ENCODE measurements at regions not wholly inside any gene's neighbourhood (a gene's known extent, or its start where the extent isn't known, plus 50 kb on each side); places are given as distances from the start of the nearest gene placed in this dataset.

DNA sequence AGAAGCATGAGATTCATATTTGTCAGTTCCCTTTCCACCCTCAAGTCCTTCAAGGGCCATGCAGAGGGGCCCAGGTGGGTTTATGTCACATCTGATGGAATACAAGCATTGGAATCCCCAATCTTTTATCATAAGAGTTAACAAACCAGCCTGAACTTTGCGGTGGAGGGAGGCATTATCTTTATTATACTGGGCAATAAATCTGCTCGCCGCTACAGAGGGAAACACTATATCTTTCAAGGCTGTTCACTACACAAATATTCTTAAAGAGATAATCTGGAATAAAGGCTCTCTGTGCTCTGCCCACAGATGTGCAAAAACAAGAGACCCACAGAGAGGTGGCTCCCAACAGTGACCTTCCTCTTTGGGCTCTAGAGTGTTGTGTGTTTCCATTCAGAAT is 153.6 kb upstream of the PLEKHA5 start:
- DNase-seq, result no peak

DNA sequence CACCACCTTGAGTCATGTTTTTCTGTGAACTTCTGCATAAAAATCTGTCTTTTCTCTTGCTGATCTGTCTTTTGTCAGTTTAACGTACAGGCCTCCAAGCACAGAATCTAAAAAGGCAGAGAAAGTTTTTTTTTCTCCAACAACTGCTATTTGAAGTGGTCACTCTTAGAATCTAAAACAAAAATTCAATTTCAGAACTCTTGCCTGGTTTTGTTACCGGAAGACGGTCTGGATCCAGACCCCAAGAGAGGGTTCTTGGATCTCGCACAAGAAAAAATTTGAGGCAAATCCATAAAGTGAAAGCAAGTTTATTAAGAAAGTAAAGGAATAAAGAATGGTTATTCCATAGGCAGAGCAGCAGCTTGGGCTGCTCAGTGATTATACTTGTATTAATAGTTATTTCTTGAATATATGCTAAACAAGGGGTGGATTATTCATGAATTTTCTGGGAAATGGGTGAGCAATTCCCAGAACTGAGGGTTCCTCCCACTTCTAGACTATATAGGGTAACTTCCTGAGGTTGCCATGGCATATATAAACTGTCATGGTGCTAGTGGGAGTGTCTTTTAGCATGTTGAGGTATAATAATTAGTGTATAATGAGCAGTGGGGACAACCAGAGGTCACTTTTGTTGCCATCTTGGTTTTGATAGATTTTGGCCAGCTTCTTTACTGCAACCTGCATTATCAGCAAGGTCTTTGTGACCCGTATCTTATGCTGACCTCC is 150.0 kb upstream of the PLEKHA5 start:
- no peak for DNase-seq

DNA sequence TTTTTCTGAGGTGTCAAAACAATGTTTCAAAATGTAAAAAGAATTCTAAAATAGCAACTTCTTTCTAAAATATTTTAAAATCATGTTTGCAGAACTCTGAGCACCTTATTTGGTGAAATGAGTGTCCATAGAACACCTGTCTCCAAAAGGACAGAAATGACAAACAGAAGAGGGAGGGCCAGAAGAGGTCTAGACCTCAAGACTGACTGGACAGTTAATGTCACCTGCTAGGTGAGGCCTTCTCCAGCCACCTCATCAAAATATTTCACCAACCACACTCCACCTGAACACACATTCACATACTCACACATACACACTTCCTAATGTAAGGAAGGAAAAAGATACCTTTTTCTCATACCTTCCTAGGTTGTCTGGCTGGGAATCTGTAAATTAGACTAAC is 147.8 kb upstream of the PLEKHA5 start:
- no peak for DNase-seq

DNA sequence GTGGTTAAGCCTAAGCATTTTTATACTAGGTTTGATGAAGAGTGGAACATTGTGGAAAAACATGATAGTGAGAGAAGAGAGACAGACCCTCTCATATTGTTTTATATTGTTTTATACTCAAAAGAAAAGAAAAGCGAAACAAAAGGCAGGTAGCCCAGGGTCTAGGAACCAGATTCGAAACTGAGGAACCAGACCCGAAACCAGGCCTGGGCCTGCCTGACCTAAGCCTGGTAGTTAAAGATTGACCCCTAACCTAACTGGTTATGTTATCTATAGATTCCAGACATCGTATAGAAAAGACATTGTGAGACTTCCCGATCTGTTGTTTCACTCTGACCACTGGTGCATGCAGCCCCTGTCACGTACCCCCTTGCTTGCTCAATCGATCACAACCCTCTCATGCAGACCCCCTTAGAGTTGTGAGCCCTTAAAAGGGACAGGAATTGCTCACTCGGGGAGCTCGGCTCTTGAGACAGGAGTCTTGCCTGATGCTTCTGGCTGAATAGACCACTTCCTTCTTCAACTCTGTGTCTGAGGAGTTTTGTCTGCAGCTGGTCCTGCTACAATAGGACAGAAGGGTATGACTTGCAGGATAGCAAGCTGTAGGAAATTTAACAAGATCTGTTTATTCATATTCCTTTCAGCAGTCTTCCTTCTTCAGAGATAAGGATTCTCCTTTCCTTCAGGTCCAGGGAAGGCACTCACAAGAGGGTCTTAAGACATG is 147.1 kb upstream of the PLEKHA5 start:
- DNase-seq, result no peak

DNA sequence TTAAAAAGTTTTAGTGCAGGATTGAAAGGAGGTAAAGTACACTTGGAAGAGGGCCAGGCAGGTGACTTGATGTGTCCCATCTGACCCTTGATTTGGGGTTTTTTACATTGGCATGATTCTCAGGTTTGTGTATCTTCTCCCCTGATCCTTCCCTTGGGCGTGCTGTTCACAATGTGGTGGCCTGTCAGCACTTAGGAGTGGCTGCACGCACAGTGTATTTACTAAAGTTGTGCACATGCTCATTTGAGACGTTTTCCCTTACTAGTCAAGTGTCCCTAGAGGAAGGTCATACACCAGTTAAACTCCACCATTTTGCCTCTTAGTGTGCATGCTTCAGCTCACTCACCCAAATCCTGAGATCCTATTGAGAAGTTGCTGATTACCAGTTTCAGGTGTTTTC is 145.7 kb upstream of the PLEKHA5 start:
- no peak for DNase-seq

DNA sequence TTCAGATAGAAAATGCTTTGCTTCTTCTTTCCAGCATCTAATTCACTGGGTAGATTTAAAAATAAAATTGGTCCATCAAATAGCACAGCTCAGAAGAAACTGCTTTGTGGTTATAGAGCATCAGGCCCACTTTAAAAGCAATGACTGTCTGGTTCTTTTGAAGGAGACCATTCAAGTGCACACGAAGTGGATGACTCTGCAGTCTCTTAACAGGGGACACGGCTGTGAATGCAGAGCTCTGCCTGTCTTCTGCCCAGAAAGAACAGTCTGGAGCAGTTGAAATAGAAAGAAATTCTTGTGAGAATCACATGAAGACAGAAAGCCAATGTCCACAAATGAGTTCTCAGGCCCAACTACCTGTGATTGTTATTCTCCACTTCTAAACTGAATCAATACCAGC is 138.7 kb upstream of the PLEKHA5 start:
- DNase-seq, result no peak

DNA sequence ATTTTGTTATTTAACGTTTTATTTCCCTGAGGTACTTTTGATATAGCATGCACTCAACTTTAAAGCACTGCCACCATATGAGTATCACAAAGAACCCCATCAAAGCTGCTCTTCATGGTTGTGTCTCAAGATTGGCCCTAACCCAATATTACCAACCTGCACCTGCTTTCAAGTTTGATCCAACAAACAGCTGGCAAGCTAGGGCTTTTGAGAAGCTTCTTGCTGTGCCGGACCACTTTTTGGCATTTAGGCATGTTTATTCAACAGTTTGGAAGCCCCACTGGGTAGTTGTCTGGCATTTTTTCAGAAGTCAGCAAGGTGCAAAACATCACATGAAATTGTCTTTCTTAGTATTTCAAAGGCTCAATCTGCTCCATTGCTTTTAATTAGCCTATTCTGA is 137.2 kb upstream of the PLEKHA5 start:
- no peak for DNase-seq

DNA sequence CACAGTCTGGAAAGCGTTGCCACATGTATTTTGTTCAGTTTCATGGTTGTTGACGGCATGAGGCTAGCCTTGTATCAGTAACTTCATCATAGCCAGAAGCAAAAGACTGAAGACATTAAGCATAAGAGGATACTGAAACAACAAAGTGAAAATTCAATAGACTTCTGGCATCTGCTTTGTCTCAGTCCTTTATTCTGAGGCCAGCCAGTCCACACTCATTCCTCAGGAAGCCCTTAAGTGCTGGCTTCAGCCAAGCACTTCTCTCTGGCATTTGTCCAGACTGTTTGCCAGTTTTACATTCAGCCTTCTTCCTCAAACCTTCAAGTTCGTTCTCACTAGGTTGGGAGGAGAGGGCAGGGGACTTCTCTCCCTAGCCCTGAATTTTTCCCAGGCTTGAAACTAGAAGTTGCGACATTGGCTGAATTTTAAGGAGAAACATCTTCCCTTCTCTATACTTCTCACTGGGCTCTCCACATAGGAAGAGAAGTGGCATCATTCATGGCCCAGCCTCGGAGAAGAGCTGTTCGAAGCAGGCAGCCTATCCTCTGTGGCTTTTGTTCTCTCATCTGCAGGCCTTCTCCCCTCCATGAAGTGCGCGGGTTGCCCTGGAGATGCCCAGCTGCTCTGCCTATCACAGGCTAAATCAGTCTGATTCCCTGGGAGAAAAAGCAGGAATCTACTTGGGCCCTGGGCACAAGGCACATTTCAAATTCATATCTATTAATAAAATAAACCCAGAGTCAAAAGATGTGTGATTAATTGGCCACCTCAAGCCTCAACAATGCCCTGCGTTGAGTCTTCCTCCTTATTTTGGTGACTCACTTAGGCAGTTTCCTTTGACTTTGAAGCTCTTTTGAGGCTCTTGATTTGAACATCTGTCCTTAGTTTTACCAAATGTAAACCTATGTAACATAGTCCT is 130.9 kb upstream of the PLEKHA5 start:
- DNase-seq, result no peak

DNA sequence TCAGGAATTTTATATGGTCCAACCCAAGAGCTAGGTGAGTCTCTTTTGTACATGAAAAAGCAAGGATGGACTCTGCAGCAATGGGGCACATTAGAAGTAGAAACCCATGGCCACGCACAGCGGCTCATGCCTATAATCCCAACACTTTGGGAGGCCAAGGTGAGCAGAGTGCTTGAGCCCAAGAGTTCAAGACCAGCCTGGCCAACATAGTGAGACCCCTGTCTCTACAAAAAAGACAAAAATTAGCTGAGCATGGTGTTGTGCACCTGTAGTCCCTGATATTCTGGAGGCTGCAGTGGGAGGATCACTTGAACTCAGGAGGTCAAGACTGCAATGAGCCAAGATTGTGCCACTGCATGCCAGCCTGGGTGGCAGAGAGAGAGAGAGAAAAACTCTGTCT is 128.7 kb upstream of the PLEKHA5 start:
- DNase-seq, result no peak

DNA sequence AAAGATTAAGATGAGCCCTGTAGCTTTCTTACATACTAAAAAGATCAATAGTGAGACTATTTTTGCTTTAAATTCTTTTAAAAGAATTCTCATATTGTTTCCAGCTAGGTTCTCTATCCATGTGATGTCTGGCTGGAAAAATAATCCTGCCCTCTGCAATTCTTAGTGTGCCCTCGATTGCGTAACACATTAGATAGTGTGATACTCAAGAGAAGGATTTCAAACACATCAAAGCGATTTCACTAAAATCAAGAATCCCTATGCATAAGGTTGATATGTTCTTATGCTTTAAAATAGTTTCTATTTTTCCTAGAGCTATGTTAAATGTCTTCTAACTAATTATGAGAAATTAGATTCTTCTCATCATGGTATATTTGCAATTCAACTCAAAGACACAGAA is 127.3 kb upstream of the PLEKHA5 start:
- no peak for DNase-seq

DNA sequence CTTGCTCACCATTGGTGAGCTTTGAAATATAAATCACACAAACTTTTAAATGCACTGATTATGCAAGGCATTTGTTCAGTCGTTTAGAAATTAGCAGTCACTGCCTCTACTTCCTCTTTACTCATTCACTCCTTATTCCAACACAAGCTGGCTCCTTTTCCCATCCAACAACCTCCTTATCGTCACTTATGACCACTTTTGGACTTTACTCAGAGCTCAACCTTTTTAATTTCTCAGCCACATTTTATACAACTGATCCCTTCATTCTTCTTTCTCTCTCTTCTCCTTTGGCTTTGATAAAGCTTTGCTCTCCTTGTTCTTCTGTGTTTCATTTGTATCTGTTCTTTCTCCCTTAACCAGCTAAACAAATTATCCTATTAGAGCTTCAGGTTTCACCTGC is 126.4 kb upstream of the PLEKHA5 start:
- no peak for DNase-seq

DNA sequence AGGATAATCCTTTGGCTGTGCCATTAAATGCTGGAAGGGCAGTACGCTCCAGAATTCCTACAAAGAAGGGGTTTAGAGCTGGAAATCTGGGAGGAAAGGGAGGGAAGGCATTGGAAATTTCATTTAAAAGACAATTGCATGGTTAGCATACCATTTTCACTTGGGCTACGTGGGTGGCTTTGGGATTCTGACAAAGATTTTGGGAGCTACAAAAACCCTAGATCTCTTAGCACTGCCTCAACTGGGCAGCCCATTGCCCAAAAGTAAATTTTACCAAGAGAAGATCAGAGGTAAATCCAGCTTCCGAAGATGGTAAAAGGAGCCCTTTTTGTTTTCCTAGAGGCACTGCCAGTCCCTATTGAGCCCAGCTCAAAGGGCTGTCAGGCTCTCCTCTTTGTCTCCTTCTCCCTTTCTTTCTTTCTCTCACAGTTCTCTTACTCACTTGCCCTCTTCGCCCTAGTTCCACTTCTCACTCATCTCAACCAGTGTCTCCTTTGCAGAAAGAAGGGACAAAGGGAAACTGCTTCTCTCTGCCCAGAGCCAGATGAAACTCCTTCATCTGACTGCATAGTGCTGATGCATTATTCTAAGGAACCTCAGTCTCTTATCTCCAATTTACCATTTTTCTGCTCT is 125.4 kb upstream of the PLEKHA5 start:
- DNase-seq, result no peak

DNA sequence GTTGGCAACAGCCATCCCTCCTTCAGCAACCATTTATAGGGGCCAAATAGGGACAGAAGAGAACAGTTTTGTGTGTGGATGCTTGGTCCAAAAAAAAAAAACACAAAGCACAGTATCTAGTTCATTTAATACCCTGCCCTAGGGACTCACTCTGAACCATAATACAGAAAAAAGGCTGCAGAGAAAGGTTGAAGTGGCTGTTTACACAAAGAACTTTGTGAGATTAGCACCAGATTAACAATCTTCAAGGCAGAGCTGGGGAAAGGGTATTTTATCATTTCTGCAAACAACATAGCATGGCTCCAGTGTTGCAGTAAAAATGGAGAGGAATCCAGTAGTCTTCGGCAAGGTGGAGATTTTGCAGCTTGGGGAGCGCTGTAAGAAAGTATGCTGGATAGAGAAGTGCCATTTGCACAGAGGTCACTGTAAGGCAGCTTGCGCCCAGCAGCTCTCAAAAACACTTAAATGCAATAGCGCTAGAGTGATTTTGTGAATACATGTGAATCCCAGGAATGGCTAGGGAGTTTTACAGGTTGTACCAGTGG is 124.2 kb upstream of the PLEKHA5 start:
- no peak for DNase-seq

DNA sequence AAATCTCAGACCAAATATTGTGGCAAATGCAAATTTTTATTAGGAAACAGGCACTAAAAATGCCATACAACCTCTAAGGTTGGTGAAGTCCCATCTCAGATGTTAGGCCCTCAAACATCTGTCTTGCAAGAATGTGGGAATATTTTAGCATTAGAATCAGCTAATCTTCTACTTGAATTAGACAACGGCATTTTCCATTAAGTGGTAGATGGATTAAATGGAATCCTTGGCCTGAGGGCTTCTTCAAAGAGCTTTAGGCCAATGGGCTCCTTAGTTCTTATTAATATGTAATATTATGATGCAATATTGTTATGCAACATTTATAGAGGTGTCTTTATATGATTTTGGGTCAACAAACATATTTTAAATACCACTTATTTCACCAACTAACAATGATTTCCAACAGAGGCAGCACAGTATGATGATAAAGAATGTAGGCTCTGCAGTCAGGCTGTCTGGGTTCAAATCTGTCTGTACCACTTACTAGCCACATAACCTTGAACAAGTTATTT is 122.9 kb upstream of the PLEKHA5 start:
- no peak for DNase-seq

DNA sequence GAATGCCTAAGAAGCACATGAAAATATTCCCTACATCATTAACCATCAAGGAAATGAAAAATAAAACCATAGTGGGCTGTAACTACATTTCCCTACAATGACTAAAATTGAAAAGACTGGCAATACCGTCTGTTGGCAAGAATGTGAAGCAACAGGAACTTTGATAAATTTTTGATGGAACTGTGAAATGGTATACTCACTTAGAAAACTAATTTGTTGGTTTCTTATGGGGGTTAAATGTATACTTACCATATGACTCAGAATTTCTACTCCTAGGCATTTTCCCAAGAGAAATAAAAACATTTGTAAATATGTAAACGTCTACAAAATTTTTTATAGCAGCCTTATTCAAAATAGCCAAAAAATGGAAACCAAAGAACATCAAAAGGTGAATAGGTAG is 121.4 kb upstream of the PLEKHA5 start:
- DNase-seq, result no peak

DNA sequence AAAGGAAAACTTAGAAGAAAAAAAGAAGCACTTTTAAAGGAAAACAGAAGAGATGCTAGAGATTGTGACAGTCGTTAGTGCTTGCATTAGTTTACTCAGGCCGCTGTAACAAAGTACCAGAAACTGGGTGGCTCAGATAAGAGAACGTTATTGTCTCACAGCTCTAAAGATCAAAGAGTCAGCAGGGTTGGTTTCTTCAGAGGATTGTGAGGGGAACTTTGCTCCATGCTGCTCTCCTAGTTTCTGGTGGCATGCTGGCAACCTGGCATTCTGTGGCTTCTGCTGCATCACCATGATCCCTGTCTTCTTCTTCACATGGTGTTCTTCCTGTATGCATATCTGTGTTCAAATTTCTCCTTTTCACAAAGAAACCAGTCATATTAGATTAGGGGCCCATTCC is 119.4 kb upstream of the PLEKHA5 start:
- no peak for DNase-seq

DNA sequence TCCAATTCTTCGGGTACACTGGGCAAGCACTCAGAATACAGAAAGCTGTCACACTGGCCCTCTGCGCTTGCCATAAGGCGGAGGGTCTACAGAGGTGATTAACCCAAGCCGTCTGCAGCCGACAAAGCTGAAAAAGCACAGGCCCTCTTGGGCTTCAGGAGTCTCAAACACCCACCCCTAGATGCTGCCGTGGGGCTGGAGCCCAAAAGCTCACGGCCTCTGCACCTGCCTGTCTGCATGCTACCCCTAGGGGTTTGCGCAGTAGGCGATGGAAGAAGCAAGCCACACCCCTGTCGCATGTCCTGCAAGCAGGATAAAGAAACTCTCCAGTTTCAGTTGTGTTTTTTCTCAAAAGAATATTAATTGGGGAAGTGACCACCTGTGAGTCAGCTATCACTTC is 118.8 kb upstream of the PLEKHA5 start:
- DNase-seq, result no peak

DNA sequence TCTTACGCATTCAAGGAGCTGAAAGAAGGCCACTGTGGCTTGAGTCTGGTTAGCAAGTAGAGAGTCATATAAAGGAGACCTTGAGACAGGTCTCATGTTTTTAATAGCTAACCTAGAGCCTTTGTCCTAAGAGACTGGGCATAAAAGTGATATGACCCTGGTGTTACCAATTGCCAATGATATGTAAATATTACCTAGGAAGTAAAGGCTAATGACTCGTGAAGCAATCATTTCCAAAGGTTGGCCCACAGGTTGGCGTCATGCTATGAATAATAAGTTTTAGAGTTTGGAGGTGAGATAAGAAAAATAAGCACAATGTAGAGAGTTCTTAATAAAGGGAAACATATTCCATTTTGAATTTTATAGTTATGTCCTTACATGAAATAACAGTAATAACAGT is 116.6 kb upstream of the PLEKHA5 start:
- DNase-seq, result no peak

DNA sequence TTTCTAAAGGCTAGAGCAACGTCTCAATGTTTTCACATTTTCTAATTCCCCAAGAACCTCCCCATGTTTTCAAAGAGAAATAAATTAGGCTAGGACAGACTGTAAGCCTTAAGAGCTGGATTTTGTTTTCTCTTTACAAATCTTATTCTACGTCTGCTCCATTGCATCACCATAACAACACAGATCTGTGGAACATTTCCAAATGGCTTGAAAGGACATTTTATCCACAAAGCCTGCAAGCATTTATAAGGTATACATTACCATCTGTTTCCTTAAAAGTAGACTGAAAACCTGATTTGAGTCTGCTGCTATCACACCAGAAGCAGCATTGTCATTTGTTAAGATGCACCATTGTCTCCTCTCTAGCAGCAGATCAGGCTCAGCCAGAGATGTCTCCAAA is 115.3 kb upstream of the PLEKHA5 start:
- DNase-seq, result no peak

DNA sequence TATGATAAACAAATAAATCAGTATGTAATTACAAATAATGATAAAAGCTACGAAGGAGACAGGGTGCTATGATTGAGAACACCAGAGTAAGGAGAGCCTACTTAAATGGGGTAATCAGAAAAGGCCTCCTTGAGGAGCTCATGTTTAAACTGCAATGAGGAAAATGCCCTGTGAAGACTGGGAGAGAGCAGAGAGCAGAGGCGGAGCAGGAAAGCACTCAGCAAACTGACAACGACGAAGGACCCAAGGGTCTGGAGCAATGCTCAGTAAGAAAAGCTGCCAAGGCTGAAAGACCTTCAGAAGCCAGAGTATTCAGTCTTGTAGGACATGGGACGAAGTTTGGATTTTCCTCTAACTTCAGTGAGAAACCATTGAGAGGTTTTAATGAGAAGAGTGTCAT is 114.2 kb upstream of the PLEKHA5 start:
- no peak for DNase-seq

DNA sequence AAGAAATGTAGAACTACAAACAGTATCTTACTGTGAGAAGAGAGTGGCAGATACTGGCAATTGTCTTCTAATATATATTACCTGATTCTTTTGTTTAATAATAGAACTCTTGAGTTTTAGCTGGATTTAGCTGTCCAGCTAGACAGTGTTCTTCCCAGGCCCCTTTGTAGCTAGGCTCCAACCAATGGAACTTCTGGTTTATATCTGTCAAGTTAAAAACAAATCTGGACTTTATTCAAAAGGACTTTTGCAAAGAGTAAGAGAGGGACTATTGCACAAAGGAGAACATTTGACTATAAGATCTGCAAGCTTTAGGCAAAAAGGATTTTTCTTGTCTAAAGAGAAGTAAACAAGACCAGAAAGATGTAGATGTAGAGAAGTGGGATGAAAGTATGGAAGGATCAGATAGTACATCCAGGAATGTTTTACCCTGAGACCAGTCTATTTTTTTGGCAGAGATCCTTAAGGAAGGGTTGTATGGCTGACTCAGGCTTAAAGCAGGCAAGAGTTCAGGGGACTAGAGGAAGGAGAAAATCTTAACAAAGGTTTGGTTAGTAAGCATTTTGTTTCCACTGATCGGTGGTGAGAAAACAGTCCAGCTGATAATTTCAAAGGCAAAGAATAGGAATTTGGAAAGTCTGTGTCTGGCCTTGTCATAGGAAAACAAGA is 111.1 kb upstream of the PLEKHA5 start:
- peak in 1 of 2 experiments; percentile 60 for DNase-seq

DNA sequence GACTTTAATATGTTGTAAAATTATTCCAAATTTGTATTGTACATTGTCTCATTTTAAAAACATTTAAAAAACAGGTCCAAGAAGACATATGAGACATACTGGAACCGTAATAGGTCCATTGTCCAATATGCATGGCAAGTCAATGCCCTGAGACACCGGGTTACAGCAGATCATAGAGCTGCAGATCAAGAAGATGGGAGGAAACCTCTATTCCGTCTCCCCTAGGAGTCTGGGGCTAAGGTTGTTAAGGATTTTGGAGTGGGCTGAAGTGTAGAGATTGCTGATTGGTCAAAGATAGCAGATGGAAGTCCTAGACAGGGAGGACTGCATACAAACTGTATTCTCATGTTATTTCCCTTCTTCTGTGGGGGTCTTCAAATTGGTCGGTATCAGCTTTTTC is 108.3 kb upstream of the PLEKHA5 start:
- no peak for DNase-seq
